GM18507 (cell line): ENCODE measurements at regions not wholly inside any gene's neighbourhood (a gene's known extent, or its start where the extent isn't known, plus 50 kb on each side); places are given as distances from the start of the nearest gene placed in this dataset.

ENCODE experiments used
- DNase-seq: peaks from one replicate; pipeline ENCODE4 v3.0.0; 2011; ENCODE audit warnings: low read depth; ENCODE audit not compliant: insufficient read length; ENCODE audit errors: extremely low spot score
- FAIRE-seq: peaks from 2 replicates; lab custom pipeline; 2011; peaks lifted over from hg19 to GRCh38; lab: Jason Lieb, UNC

- DNase-seq (no peak), FAIRE-seq (no peak)
Observed at GRCh38 chr4:170307182-170307581, 217.4 kb upstream of the AADAT start.

GRCh38 chr4:170306208-170306607 is 216.5 kb upstream of the AADAT start:
- DNase-seq (no peak), FAIRE-seq (no peak)

- FAIRE-seq = no peak
- no peak for DNase-seq
Observed at GRCh38 chr4:170305627-170306026, 215.9 kb upstream of the AADAT start.

GRCh38 chr4:170281027-170281426 is 191.3 kb upstream of the AADAT start:
- no peak for FAIRE-seq
- DNase-seq = no peak

- FAIRE-seq = no peak
- no peak for DNase-seq
Observed at GRCh38 chr4:170278460-170278859, 188.7 kb upstream of the AADAT start.

GRCh38 chr4:170274616-170275015 is 184.9 kb upstream of the AADAT start:
- FAIRE-seq (no peak), DNase-seq (no peak)

GRCh38 chr4:170272959-170273358 is 183.2 kb upstream of the AADAT start:
- no peak for FAIRE-seq
- no peak for DNase-seq

GRCh38 chr4:170271723-170272122 is 182.0 kb upstream of the AADAT start:
- FAIRE-seq = no peak
- DNase-seq = no peak

GRCh38 chr4:170270628-170271027 is 180.9 kb upstream of the AADAT start:
- DNase-seq = no peak

GRCh38 chr4:170269950-170270349 is 180.2 kb upstream of the AADAT start:
- no peak for FAIRE-seq
- DNase-seq = no peak

More at GRCh38 chr4:170270628-170271027, 180.9 kb upstream of the AADAT start:
- no peak for FAIRE-seq

- peak; percentile 30 for DNase-seq
- FAIRE-seq = peak; percentile 98
Observed at GRCh38 chr4:170259631-170260153, 169.9 kb upstream of the AADAT start.

- DNase-seq = no peak
- no peak for FAIRE-seq
Observed at GRCh38 chr4:170256807-170257206, 167.1 kb upstream of the AADAT start.

- DNase-seq (no peak), FAIRE-seq (no peak)
Observed at GRCh38 chr4:170248576-170248975, 158.8 kb upstream of the AADAT start.

- DNase-seq (no peak), FAIRE-seq (no peak)
Observed at GRCh38 chr4:170248029-170248428, 158.3 kb upstream of the AADAT start.

GRCh38 chr4:170247596-170247995 is 157.8 kb upstream of the AADAT start:
- DNase-seq (no peak), FAIRE-seq (no peak)

- no peak for DNase-seq
- no peak for FAIRE-seq
Observed at GRCh38 chr4:170243662-170244288, 154.0 kb upstream of the AADAT start.

GRCh38 chr4:170242471-170242870 is 152.7 kb upstream of the AADAT start:
- FAIRE-seq (no peak), DNase-seq (no peak)

GRCh38 chr4:170234800-170235199 is 145.0 kb upstream of the AADAT start:
- FAIRE-seq (no peak), DNase-seq (no peak)

- no peak for DNase-seq
Observed at GRCh38 chr4:170231377-170231776, 141.6 kb upstream of the AADAT start.

GRCh38 chr4:170230242-170230641 is 140.5 kb upstream of the AADAT start:
- FAIRE-seq (no peak), DNase-seq (no peak)

More at GRCh38 chr4:170231377-170231776, 141.6 kb upstream of the AADAT start:
- FAIRE-seq = no peak

GRCh38 chr4:170229006-170229405 is 139.2 kb upstream of the AADAT start:
- no peak for FAIRE-seq
- no peak for DNase-seq

GRCh38 chr4:170227928-170228327 is 138.2 kb upstream of the AADAT start:
- DNase-seq = no peak
- no peak for FAIRE-seq
